Fibroblast of mammary gland (primary cell): ENCODE measurements at regions not wholly inside any gene's neighbourhood (a gene's known extent, or its start where the extent isn't known, plus 50 kb on each side); places are given as distances from the start of the nearest gene placed in this dataset.

Experiments used
- DNase-seq: peaks from one replicate; pipeline ENCODE4 v3.0.0-alpha.2; 2010; ENCODE audit warnings: low read depth
- H3K4me3 ChIP-seq: 2 replicates; pipeline ENCODE4 v1.5.1; 2011; ENCODE audit warnings: low read depth, mild to moderate bottlenecking, low read length, moderate library complexity; ENCODE audit not compliant: control insufficient read depth
- CTCF ChIP-seq: conservative IDR thresholded peaks from 2 replicates; pipeline ENCODE4 v1.5.1; 2011; ENCODE audit warnings: low read depth, low read length, inconsistent platforms; ENCODE audit not compliant: control insufficient read depth, insufficient read depth

- no peak overlapping the region for H3K4me3 ChIP-seq
- TF ChIP-seq CTCF = no peak
- DNase-seq = no peak
Measured at GRCh38 chr4:102169345-102169744, 175.9 kb downstream of the SLC39A8 start.

- no peak for DNase-seq
- H3K4me3 ChIP-seq = no peak overlapping the region
Measured at GRCh38 chr4:102168580-102168979, 176.7 kb downstream of the SLC39A8 start.

GRCh38 chr4:102165584-102165983 is 179.7 kb downstream of the SLC39A8 start:
- H3K4me3 ChIP-seq = no peak overlapping the region
- no peak for DNase-seq
- no peak for TF ChIP-seq CTCF

More at GRCh38 chr4:102168580-102168979, 176.7 kb downstream of the SLC39A8 start:
- no peak for TF ChIP-seq CTCF

- no peak for TF ChIP-seq CTCF
- no peak for DNase-seq
- no peak overlapping the region for H3K4me3 ChIP-seq
Measured at GRCh38 chr4:102163404-102164140, 181.7 kb downstream of the SLC39A8 start.

GRCh38 chr4:102157984-102158383 is 187.3 kb downstream of the SLC39A8 start:
- H3K4me3 ChIP-seq = no peak overlapping the region
- TF ChIP-seq CTCF = no peak
- no peak for DNase-seq

- DNase-seq = no peak
- no peak for TF ChIP-seq CTCF
- no peak overlapping the region for H3K4me3 ChIP-seq
Measured at GRCh38 chr4:102153391-102153790, 191.9 kb downstream of the SLC39A8 start.
